SU-DHL-6 (cell line): ENCODE measurements at regions not wholly inside any gene's neighbourhood (a gene's known extent, or its start where the extent isn't known, plus 50 kb on each side); places are given as distances from the start of the nearest gene placed in this dataset.

Source experiments
- H2AFZ ChIP-seq: fragments of 200-600 bp; sonication (generic); 2 replicates; pipeline ENCODE4 v1.6.1; 2014; ENCODE audit warnings: low read depth, mild to moderate bottlenecking, moderate library complexity, mixed read lengths, antibody characterized with exemption, low read length; ENCODE audit not compliant: severe bottlenecking
- H3F3A ChIP-seq: fragments of 200-600 bp; shearing (Covaris generic); 2 replicates; pipeline ENCODE4 v1.6.0; 2016; ENCODE audit warnings: antibody characterized with exemption, mild to moderate bottlenecking; ENCODE audit not compliant: insufficient read depth
- H3K27ac ChIP-seq: fragments of 200-600 bp; sonication (generic); 2 replicates; pipeline ENCODE4 v1.5.1; 2016; ENCODE audit warnings: low read depth, mild to moderate bottlenecking, low read length, moderate library complexity, mixed read lengths
- H3K27me3 ChIP-seq: fragments of 200-600 bp; sonication (generic), shearing (Covaris generic); 2 replicates; pipeline ENCODE4 v1.6.0; 2014; ENCODE audit warnings: mild to moderate bottlenecking, low read length
- H3K36me3 ChIP-seq: fragments of 200-600 bp; sonication (generic); 2 replicates; pipeline ENCODE4 v1.6.1; 2014; ENCODE audit warnings: mild to moderate bottlenecking, low read length, mixed read lengths
- H3K4me2 ChIP-seq: fragments of 300-600, 200-600 bp; shearing (Covaris generic), sonication (generic); 2 replicates; pipeline ENCODE4 v1.6.0; 2014; ENCODE audit warnings: low read length, low read depth, mild to moderate bottlenecking; ENCODE audit not compliant: poor library complexity, severe bottlenecking
- H3K4me3 ChIP-seq: fragments of 200-600 bp; sonication (generic); 2 replicates; pipeline ENCODE4 v1.5.1; 2014; ENCODE audit warnings: antibody characterized with exemption, low read length, mild to moderate bottlenecking, mixed read lengths; ENCODE audit not compliant: insufficient read depth, poor library complexity, severe bottlenecking
- H3K79me2 ChIP-seq: fragments of 200-600 bp; sonication (generic); 2 replicates; pipeline ENCODE4 v1.6.1; 2014; ENCODE audit warnings: mild to moderate bottlenecking, low read length, moderate library complexity; ENCODE audit not compliant: insufficient read depth
- H3K9ac ChIP-seq: fragments of 200-600 bp; sonication (generic); 2 replicates; pipeline ENCODE4 v1.7.0; 2014; ENCODE audit warnings: mild to moderate bottlenecking, low read length
- H3K9me2 ChIP-seq: fragments of 200-600 bp; sonication (generic); replicated peaks from 2 replicates; pipeline ENCODE4 v1.6.1; 2014; ENCODE audit warnings: low read length; ENCODE audit not compliant: insufficient read depth
- H3K9me3 ChIP-seq: fragments of 200-600 bp; sonication (generic); 2 replicates; pipeline ENCODE4 v1.6.1; 2014; ENCODE audit warnings: low read length, mixed read lengths; ENCODE audit not compliant: insufficient read depth
- H4K20me1 ChIP-seq: fragments of 200-600 bp; sonication (generic); 2 replicates; pipeline ENCODE4 v1.6.1; 2014; ENCODE audit warnings: low read depth, mild to moderate bottlenecking, antibody characterized with exemption, low read length, moderate library complexity, mixed read lengths
- CTCF ChIP-seq: fragments of 200-600 bp; sonication (generic); IDR thresholded peaks from one replicate; pipeline ENCODE4 v1.5.1; 2017; ENCODE audit warnings: antibody characterized with exemption, mild to moderate bottlenecking, low read length, moderate library complexity; ENCODE audit not compliant: insufficient read depth, poor library complexity, severe bottlenecking
- EZH2phosphoT487 ChIP-seq: fragments of 200-600 bp; sonication (generic), shearing (Covaris generic); conservative IDR thresholded peaks from 2 replicates; pipeline ENCODE4 v1.6.1; 2018; ENCODE audit warnings: mild to moderate bottlenecking, antibody characterized with exemption, low read length, moderate library complexity, mixed read lengths

DNA sequence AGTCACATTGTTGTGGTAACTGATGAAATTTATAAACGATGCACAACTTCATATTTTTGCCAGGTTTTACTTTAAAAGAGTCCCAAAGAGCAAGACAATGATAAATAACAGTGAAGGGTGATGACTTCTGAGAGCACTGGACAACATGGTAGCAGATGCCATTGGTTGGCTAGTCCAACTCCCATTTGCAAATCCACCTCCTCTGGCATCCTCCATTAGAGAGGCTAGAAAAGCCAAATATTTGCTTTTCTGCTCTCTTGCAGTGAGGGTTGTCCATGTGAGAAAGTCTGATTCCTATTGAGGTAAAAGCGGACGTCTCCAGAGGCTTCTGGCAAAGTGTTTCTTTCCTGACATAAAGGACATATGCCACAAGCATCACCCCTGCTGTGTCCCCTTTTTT is 89.6 kb upstream of the BMP4 start:
- Histone ChIP-seq H3K27ac (no peak overlapping the region), H3K79me2 (no peaks in the 10 kb centered on the region), H3K36me3 (no peaks in the 10 kb centered on the region), H3K4me2 (no peak overlapping the region), H2AFZ (no peak overlapping the region), H3F3A (no peaks in the 10 kb centered on the region), H3K4me3 (no peak overlapping the region), H3K9me2 (no peaks in the 10 kb centered on the region), H3K27me3 (no peaks in the 10 kb centered on the region), H3K9ac (no peak overlapping the region), H4K20me1 (no peaks in the 10 kb centered on the region), H3K9me3 (no peaks in the 10 kb centered on the region)
- no peak for TF ChIP-seq CTCF
- TF ChIP-seq EZH2phosphoT487, result no peak

DNA sequence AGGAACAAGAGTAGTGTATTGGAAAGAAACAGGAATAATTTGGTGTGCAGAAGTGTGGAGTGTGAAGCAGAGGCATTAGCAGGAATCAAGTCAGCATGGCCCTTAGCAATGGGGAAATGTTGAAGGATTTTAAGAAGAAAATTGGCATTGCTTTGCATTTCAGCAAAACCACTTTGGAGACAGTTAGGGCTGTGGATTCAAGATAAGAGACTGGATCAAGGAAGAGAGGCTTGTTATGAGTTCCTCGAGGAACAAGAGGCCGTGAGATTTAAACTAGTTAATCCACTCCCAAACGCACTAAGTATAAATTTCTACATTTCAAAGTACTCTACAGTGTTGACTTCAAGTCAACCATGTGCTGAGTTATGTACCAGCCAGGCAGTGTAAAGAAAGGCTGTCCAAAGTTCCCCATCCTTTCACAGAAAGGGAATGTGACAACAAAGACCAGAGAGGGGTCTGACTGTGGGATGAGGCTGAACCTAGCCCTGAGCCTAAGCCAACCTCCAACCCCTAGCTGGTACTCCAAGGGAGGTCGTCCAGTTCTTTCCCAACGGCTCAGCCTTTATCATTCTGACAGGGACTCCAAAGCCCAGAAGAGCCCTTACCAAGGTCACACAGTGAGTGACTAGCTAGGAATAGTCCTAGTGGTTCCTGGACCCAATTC is 91.2 kb upstream of the BMP4 start:
- Histone ChIP-seq H4K20me1 (no peaks in the 10 kb centered on the region), H3K36me3 (no peaks in the 10 kb centered on the region), H3K9me2 (no peaks in the 10 kb centered on the region), H3K9ac (no peak overlapping the region), H3F3A (no peaks in the 10 kb centered on the region), H3K4me2 (no peak overlapping the region), H3K27me3 (no peaks in the 10 kb centered on the region), H3K4me3 (no peak overlapping the region), H3K27ac (no peak overlapping the region), H2AFZ (no peak overlapping the region), H3K79me2 (no peaks in the 10 kb centered on the region), H3K9me3 (no peaks in the 10 kb centered on the region)
- TF ChIP-seq CTCF, result no peak
- no peak for TF ChIP-seq EZH2phosphoT487

DNA sequence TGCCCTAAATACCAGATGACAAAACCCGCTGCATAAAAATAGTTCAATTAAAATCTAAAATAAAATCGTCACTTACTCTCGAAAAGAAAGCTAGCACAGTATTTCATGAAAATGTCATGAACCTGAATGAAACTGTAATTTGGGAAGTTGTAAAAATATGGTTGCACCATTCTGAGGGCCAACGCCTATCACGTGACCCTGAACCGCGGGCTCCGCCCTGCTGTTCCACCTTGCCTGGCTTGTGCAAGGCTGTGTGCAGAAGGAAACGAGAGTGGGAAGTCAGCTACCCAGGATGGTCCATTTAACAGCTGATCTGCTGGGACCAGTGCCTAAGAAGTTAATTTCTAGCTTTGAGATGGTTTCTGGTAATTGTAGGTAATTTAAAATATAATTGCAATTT is 91.7 kb upstream of the BMP4 start:
- Histone ChIP-seq H3K27ac (no peak overlapping the region), H3K36me3 (no peaks in the 10 kb centered on the region)

More for the DNA sequence above, 91.7 kb upstream of the BMP4 start:
- Histone ChIP-seq H3K4me2 (no peak overlapping the region), H4K20me1 (no peaks in the 10 kb centered on the region), H3K9ac (no peak overlapping the region), H3F3A (no peaks in the 10 kb centered on the region), H3K79me2 (no peaks in the 10 kb centered on the region), H3K9me2 (no peaks in the 10 kb centered on the region), H3K9me3 (no peaks in the 10 kb centered on the region), H3K27me3 (no peaks in the 10 kb centered on the region), H2AFZ (no peak overlapping the region), H3K4me3 (no peak overlapping the region)
- TF ChIP-seq EZH2phosphoT487 (no peak), CTCF (no peak)
